Mesendoderm (in vitro differentiated cells): ENCODE measurements at regions not wholly inside any gene's neighbourhood (a gene's known extent, or its start where the extent isn't known, plus 50 kb on each side); places are given as distances from the start of the nearest gene placed in this dataset.

Experiments used
- DNase-seq: peaks from one replicate; pipeline ENCODE4 v3.0.0; 2013
- H2AK5ac ChIP-seq: 2 replicates; pipeline ENCODE4 v1.6.1; 2013; ENCODE audit warnings: low read length, inconsistent platforms
- H2BK120ac ChIP-seq: 2 replicates; pipeline ENCODE4 v1.6.1; 2013; ENCODE audit warnings: low read depth, mild to moderate bottlenecking, low read length, moderate library complexity, mixed read lengths
- H2BK15ac ChIP-seq: replicated peaks from 2 replicates; pipeline ENCODE4 v1.6.1; 2013; ENCODE audit warnings: low read depth, mild to moderate bottlenecking, moderate library complexity
- H2BK5ac ChIP-seq: 2 replicates; pipeline ENCODE4 v1.6.1; 2013; ENCODE audit warnings: low read length, inconsistent platforms
- H3K18ac ChIP-seq: 2 replicates; pipeline ENCODE4 v1.6.1; 2013; ENCODE audit warnings: mild to moderate bottlenecking, low read length, mixed read lengths
- H3K23ac ChIP-seq: one replicate; pipeline ENCODE4 v1.6.1; 2013; ENCODE audit warnings: low read length
- H3K27ac ChIP-seq: 2 replicates; pipeline ENCODE4 v1.5.1; 2013; ENCODE audit warnings: low read depth, mild to moderate bottlenecking, inconsistent platforms, low read length, moderate library complexity
- H3K27me3 ChIP-seq: 2 replicates; pipeline ENCODE4 v1.6.1; 2013; ENCODE audit warnings: low read length, control low read depth, mild to moderate bottlenecking, inconsistent platforms; ENCODE audit not compliant: insufficient read depth, poor library complexity
- H3K36me3 ChIP-seq: 2 replicates; pipeline ENCODE4 v1.6.1; 2013; ENCODE audit warnings: low read length, inconsistent platforms; ENCODE audit not compliant: control insufficient read depth, insufficient read depth
- H3K4ac ChIP-seq: one replicate; pipeline ENCODE4 v1.6.1; 2013; ENCODE audit warnings: low read depth, mild to moderate bottlenecking, low read length, moderate library complexity
- H3K4me1 ChIP-seq: 2 replicates; pipeline ENCODE4 v1.6.1; 2013; ENCODE audit warnings: low read depth, low read length, inconsistent platforms; ENCODE audit not compliant: control insufficient read depth
- H3K4me2 ChIP-seq: 2 replicates; pipeline ENCODE4 v1.6.1; 2013; ENCODE audit warnings: low read length
- H3K4me3 ChIP-seq: 2 replicates; pipeline ENCODE4 v1.5.1; 2013; ENCODE audit warnings: mild to moderate bottlenecking, low read length
- H3K56ac ChIP-seq: one replicate; pipeline ENCODE4 v1.6.1; 2013; ENCODE audit warnings: low read length
- H3K79me1 ChIP-seq: 2 replicates; pipeline ENCODE4 v1.6.1; 2013; ENCODE audit warnings: low read length, inconsistent platforms
- H3K79me2 ChIP-seq: 2 replicates; pipeline ENCODE4 v1.6.1; 2013; ENCODE audit warnings: mild to moderate bottlenecking, low read length; ENCODE audit not compliant: control insufficient read depth, insufficient read depth
- H3K9ac ChIP-seq: 2 replicates; pipeline ENCODE4 v1.6.1; 2013; ENCODE audit warnings: low read length, inconsistent platforms
- H4K5ac ChIP-seq: one replicate; pipeline ENCODE4 v1.6.1; 2013; ENCODE audit warnings: low read length
- H4K8ac ChIP-seq: one replicate; pipeline ENCODE4 v1.6.1; 2013; ENCODE audit warnings: low read depth, mild to moderate bottlenecking, control low read depth, low read length, moderate library complexity
- WGBS: extraction: QIAGEN DNeasy Blood & Tissue Kit; methylation state at CpG from one replicate; pipeline ENCODE4 v1.1.7; 2013; ENCODE audit warnings: low lambda C conversion rate, missing lambda C conversion rate; ENCODE audit not compliant: insufficient coverage; ENCODE audit errors: extremely low coverage; 5-methylcytosine and 5-hydroxymethylcytosine counted together

DNA sequence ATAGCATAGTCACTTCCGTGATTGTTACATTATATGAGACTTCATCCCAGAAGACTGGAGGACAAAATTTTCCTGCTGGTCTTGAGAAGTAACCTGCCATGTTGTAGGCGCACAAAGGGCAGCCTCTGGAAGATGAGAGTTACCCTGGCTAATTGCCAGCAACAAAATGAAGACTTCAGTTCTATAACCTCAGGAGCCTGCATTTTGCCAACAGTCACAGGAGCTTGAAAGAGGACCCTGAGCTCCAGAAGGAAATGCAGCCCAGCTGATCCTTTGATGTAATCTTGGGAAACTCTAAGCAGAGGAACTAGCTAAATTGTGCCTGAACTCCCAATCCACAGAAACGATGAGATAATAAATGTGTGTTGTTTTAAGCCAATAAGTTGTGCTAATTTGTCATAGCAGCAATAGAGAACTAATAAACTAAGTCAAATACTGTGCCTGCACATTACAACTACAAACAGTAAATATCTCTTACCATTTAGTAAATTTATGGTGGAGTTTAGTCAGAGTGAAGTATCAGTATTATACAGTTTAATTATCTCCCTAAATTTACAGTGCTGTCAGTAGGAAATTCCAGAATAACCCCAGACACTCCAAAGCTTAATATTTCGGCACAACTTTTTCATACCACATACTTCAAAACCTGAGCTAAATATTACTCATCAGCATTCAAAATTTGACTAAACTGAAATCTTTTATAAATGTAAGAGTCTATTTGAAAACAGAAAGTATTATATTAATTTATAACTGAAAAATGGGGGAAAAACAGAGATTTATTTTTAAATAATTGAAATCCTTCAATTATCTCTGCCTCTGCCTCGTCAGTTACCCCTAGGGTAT, 90.1 kb upstream of the MAPK10 start:
- peak; percentile 75 for DNase-seq
- Histone ChIP-seq H3K27ac (peak overlapping the region; percentile 79), H2AK5ac (no peak overlapping the region), H3K4me1 (peaks cover 16% of the 10 kb centered on the region), H4K5ac (no peak overlapping the region), H3K79me1 (no peaks in the 10 kb centered on the region), H3K4me3 (no peak overlapping the region), H3K27me3 (no peaks in the 10 kb centered on the region), H2BK15ac (no peak overlapping the region), H3K4me2 (no peak overlapping the region), H3K9ac (no peak overlapping the region), H4K8ac (no peak overlapping the region), H3K4ac (peak overlapping the region; percentile 52), H3K36me3 (no peaks in the 10 kb centered on the region), H3K79me2 (no peaks in the 10 kb centered on the region), H2BK5ac (peak overlapping the region; percentile 51), H3K56ac (peak overlapping the region; percentile 36), H3K23ac (no peak overlapping the region), H2BK120ac (peak overlapping the region; percentile 85), H3K18ac (peak overlapping the region; percentile 98)
- WGBS: no CpG with 5 or more reads among the region's 5 CpGs

DNA sequence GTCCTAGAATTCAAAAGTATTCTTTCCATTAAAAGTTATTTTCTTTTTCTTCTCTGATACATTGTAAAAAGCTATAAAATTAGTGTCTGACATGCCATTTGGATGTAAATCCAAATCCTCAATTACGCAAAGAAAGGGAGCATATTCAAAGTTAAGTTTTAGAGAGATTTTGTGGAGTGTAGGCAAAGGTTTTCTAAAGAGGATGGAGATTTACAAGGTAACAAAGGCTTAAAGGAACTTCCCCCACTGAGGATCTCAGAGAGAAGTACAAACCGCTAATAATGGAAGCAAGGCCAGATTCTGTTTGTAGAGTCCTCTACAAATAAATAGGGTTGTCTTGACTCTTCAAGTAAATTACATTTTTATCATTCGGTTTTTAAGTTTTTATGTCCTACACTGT, 91.0 kb upstream of the MAPK10 start:
- WGBS: no CpG with 5 or more reads among the region's 3 CpGs
- peaks cover 16% of the 10 kb centered on the region for H3K4me1 ChIP-seq
- H3K23ac ChIP-seq: no peak overlapping the region
- no peaks in the 10 kb centered on the region for H3K27me3 ChIP-seq
- H2BK15ac ChIP-seq: no peak overlapping the region
- H2BK120ac ChIP-seq: no peak overlapping the region
- H3K79me2 ChIP-seq: no peaks in the 10 kb centered on the region
- H3K9ac ChIP-seq: no peak overlapping the region
- no peak overlapping the region for H3K4ac ChIP-seq
- H4K8ac ChIP-seq: no peak overlapping the region
- no peaks in the 10 kb centered on the region for H3K36me3 ChIP-seq
- H2BK5ac ChIP-seq: no peak overlapping the region
- H2AK5ac ChIP-seq: no peak overlapping the region
- no peak overlapping the region for H3K27ac ChIP-seq
- H3K4me3 ChIP-seq: no peak overlapping the region
- H4K5ac ChIP-seq: no peak overlapping the region
- H3K18ac ChIP-seq: no peak overlapping the region
- no peak for DNase-seq
- no peak overlapping the region for H3K56ac ChIP-seq
- H3K4me2 ChIP-seq: no peak overlapping the region
- H3K79me1 ChIP-seq: no peaks in the 10 kb centered on the region

GRCh38 chr4:86451560-86452330, 91.9 kb upstream of the MAPK10 start:
- H2BK5ac ChIP-seq: peak overlapping the region; percentile 25
- H4K5ac ChIP-seq: no peak overlapping the region
- H3K9ac ChIP-seq: no peak overlapping the region
- peak overlapping the region; percentile 64 for H3K18ac ChIP-seq
- no peaks in the 10 kb centered on the region for H3K79me1 ChIP-seq
- no peak overlapping the region for H4K8ac ChIP-seq
- peak overlapping the region; percentile 35 for H2BK120ac ChIP-seq
- no CpG with 5 or more reads among the region's 7 CpGs for WGBS
- no peaks in the 10 kb centered on the region for H3K79me2 ChIP-seq
- H3K4ac ChIP-seq: peak overlapping the region; percentile 65
- no peak overlapping the region for H3K4me2 ChIP-seq
- peak overlapping the region; percentile 36 for H3K56ac ChIP-seq
- H2BK15ac ChIP-seq: no peak overlapping the region
- peak overlapping the region; percentile 63 for H3K27ac ChIP-seq
- peaks cover 16% of the 10 kb centered on the region for H3K4me1 ChIP-seq
- peak; percentile 95 for DNase-seq
- no peaks in the 10 kb centered on the region for H3K27me3 ChIP-seq
- no peak overlapping the region for H3K23ac ChIP-seq
- no peak overlapping the region for H2AK5ac ChIP-seq
- H3K4me3 ChIP-seq: no peak overlapping the region
- H3K36me3 ChIP-seq: no peaks in the 10 kb centered on the region

GRCh38 chr4:86452422-86452891, 92.6 kb upstream of the MAPK10 start:
- no peak overlapping the region for H3K23ac ChIP-seq
- no peak overlapping the region for H3K4me3 ChIP-seq
- H3K4me2 ChIP-seq: no peak overlapping the region
- no peak overlapping the region for H3K9ac ChIP-seq
- H3K18ac ChIP-seq: peak overlapping the region; percentile 82
- 100% methylated on average over 3 of the region's 10 CpGs for WGBS
- peak overlapping the region; percentile 89 for H3K4ac ChIP-seq
- H4K5ac ChIP-seq: no peak overlapping the region
- H2BK15ac ChIP-seq: no peak overlapping the region
- H3K36me3 ChIP-seq: no peaks in the 10 kb centered on the region
- no peak overlapping the region for H4K8ac ChIP-seq
- H3K27ac ChIP-seq: peak overlapping the region; percentile 52
- no peaks in the 10 kb centered on the region for H3K79me1 ChIP-seq
- peak overlapping the region; percentile 46 for H2BK120ac ChIP-seq
- peak overlapping the region; percentile 82 for H3K56ac ChIP-seq
- H2AK5ac ChIP-seq: no peak overlapping the region
- H3K79me2 ChIP-seq: no peaks in the 10 kb centered on the region
- H3K27me3 ChIP-seq: no peaks in the 10 kb centered on the region
- peak overlapping the region; percentile 17 for H2BK5ac ChIP-seq
- DNase-seq: no peak
- peaks cover 16% of the 10 kb centered on the region for H3K4me1 ChIP-seq

DNA sequence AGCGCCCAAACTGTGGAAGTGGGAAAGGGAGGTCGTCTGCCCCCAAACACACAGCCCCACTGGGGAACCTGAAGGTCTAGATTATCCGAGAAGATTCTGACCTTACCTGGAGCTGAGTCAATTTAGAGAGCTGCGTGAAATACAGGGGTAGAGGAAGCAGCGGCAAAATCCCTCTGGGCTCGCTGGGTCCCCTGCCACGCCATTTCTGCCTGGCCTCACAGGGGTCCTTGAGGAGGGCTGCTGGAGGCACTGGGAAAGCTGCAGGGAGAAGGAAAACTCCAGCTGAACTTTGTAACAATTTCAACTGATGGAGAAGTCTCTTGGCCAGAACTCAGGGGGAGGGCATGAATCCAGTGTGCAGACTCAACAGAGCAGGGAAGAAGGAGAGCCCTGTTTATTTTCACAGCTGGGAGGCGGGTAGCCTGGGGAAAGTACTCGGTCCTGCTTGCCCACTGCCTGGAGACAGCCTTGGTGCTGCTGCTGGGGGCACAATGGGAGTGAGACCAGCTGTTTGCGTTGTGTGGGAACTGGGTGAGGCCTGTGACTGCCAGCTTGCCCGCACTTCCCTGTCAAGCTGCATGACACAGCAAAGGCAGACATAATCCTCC, 93.2 kb upstream of the MAPK10 start:
- H3K27ac ChIP-seq: peak overlapping the region; percentile 52
- H3K4me1 ChIP-seq: peaks cover 16% of the 10 kb centered on the region

More for the DNA sequence above, 93.2 kb upstream of the MAPK10 start:
- Histone ChIP-seq H3K18ac (peak overlapping the region; percentile 82), H3K79me2 (no peaks in the 10 kb centered on the region), H3K4me2 (no peak overlapping the region), H3K4ac (peak overlapping the region; percentile 89), H2BK5ac (peak overlapping the region; percentile 87), H4K8ac (no peak overlapping the region), H4K5ac (peak overlapping the region; percentile 84), H3K4me3 (no peak overlapping the region), H3K9ac (peak overlapping the region; percentile 30), H3K27me3 (no peaks in the 10 kb centered on the region), H3K36me3 (no peaks in the 10 kb centered on the region), H3K79me1 (no peaks in the 10 kb centered on the region), H2AK5ac (peak overlapping the region; percentile 59), H3K23ac (no peak overlapping the region), H2BK15ac (peak overlapping the region; percentile 5), H2BK120ac (peak overlapping the region; percentile 46), H3K56ac (peak overlapping the region; percentile 82)
- no CpG with 5 or more reads among the region's 11 CpGs for WGBS
- no peak for DNase-seq
